Stimulated activated CD8-positive, alpha-beta memory T cell treated with anti-CD3 and anti-CD28 coated beads, Interleukin-12 subunit alpha, Interleukin-12 subunit beta, amount 100 ng/mL, for 24 hours (primary cell): ENCODE measurements at regions not wholly inside any gene's neighbourhood (a gene's known extent, or its start where the extent isn't known, plus 50 kb on each side); places are given as distances from the start of the nearest gene placed in this dataset.
"Not testable (repeated sequence)": the region's sequence is repeated elsewhere in the genome, so short reads cannot be mapped to it uniquely, and the experiment has no call there.

Source experiments
- DNase-seq: peaks from one replicate; pipeline ENCODE4 v3.0.0-alpha.2; 2020; ENCODE audit errors: extremely low read depth

DNA sequence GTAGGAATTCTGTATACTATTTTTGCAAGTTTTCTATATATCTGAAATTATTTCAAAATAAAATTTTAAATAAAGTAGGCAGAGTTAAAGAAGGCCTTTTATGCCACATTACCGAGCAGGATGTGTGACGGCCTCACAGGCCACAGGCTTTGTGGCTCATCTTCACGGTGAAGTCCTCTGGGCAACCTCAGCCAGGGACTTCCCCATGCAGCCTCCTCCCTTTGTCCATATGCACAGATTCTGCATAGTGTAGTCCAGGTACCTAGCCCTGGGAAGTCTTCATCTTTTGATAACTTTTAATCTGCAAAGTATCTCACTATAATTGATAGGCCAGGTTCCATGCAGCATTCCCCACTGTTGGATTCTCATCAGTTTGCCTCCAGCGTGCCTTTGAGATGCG lies 62.8 kb downstream of the ARHGAP11B start:
- DNase-seq = not testable (repeated sequence)

DNA sequence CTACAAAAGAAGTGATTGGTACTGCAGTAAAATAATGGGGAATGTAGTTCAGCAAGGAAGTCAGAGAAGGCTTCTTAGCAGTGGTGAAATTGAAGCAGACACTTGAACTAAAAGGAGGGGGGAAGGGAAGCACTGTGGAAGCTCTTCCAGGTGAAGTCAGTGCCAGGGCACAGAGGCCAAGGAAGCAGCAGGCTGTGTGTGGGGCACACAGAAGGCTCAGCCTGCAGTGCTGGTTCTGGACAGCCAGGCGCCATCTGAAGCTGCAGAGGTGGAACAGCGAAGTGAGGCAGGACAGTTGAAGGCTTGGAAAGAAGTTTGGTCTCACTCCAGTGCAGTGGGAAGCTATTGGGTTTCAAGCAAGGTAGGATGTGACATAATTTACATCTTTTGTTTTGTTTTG lies 64.2 kb downstream of the ARHGAP11B start:
- not testable (repeated sequence) for DNase-seq

- DNase-seq = not testable (repeated sequence)
Observed at GRCh38 chr15:30695811-30696210, 69.9 kb downstream of the ARHGAP11B start.

DNA sequence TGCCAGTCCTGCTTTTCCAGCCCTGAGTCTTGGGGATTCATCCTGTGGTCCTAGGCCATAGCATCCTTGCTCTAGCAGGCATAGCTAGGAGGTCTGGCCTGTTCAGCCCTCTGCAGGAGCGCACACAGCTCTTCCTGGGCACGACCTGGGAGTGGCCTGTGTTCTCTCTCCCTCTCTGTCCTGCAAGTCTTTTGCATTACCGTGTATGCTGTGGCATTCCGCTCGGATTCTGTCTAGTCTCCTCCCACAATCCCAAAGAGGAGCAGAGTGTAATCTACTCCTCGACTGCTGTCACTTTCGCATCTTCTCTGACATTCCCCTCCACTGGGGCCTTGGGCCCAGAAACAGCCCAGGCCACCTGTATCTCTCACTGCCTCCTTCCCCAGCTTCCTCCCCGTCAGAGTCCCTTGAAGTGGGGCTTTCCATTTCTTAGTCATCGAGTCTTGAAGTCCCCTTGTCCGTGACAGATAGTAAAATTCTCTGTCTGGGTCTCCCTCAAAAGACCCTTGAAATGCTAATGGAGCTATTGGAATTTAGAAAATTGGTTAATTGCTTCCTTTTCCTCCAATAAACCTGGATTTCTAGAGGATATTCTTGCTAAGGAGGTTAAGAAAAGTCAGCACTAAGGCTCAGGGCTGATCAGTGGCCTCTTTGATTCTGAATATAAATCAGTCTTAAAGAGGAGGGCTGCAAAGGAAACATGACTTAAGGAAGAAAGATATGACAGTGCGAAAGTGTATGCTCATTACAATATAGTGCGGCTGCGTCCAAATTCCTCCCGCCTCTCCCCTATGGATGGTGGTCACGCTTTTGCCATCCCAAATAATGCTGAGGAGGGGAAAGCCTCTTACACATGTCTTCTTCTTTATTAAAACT lies 70.7 kb downstream of the ARHGAP11B start:
- not testable (repeated sequence) for DNase-seq

- DNase-seq = not testable (repeated sequence)
Observed at GRCh38 chr15:30697315-30697685, 71.4 kb downstream of the ARHGAP11B start.

DNA sequence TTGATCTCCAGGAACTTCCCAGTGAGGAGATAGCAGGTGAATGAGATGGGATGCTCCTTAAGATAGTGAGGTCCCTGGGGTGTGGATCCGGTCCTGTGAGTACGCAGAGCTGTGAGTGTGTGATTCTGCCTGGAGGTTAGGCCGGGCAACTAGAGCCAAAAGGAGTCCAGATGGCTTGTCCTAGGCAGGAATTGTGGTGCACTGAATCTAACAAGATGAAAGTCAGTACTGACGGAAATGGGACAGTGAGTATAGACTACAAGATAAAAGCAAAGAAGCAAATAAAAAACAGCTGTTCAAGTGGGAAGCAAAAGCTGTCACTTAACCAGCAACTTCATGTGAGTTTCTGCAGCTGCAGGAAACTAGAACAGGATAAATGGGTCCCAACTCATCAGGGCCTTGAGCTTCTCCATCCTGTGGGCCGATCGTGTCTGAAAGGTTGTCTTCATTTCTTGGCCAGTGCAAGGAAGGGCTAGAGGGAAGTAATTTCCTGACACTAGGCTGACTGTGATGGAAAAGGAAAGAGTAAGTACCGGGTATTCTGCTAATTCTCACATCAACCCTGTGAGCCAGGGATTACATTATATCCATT lies 74.2 kb downstream of the ARHGAP11B start:
- DNase-seq = not testable (repeated sequence)

GRCh38 chr15:30707976-30708685 lies 82.2 kb downstream of the ARHGAP11B start:
- DNase-seq = not testable (repeated sequence)

GRCh38 chr15:30708809-30709208 lies 82.9 kb downstream of the ARHGAP11B start:
- not testable (repeated sequence) for DNase-seq

- DNase-seq = not testable (repeated sequence)
Observed at GRCh38 chr15:30718038-30718643, 92.2 kb downstream of the ARHGAP11B start.

DNA sequence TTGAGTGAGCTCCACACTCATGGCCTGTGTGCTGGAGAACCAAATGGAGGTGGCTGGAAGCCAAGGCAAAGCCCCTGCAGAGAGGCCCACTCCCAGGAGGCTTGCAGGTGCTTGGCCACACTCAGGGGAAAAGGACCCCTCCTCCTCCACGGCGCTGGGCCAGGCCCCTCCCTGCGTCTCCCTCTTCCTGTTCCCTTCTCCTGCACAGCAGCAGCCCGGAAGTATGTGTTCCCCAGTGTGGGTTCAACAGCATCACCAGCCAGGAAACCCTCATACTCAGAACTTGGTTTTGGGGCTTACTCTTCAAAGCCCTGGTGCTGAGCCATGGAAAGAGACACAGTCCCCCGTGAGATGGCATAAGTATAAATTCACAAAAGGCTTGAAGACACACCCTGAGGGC lies 93.4 kb downstream of the ARHGAP11B start:
- not testable (repeated sequence) for DNase-seq

- DNase-seq = not testable (repeated sequence)
Observed at GRCh38 chr15:30720825-30721224, 94.9 kb downstream of the ARHGAP11B start.

DNA sequence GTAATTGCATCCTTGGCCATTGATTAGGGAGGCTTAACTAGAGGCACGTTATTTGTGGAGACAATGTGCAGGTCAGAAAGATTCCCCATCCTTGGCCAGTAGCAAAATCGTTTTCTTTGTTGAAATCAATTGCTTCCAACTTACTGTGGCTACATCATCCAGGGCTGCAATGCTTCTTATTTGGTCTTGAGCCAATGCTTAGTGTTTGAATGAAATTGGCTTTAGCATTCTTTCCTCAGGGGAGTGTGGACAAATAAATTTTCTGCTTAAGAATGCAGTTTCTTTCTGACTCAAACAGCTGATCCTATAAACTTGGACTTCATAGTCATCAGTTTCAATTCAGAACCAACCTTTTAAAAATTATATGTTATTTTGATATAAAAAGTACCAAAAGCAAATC lies 95.6 kb downstream of the ARHGAP11B start:
- DNase-seq = not testable (repeated sequence)

DNA sequence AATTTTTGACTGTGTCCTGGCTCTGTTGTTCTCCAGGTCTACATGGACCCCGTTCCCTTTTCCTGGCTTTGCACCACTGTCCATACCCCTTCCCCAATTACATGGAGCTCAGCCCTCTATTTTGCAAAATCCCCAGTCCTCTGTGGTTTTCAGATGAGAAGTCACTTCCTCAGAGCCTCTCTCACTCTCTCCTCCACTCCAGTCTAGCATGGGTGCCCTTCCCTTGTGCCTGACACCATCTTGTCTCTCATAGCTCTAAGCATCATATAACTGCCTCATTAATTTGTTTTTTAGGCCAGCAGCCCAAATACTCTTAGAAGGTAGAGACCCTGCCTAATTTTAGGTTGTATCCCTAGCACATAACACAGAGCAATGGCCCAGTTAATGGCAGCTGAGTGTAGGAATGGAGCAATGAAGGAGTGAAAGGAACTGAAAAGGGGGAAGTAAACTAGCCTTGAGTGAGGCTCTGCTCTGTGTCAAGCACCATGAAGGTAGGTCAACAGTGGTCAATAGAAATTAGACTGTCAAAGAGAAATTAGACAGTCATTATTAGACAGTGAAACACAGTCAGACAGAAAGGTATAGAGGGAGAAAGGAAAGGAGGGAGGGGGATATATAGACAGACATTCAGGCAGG lies 97.7 kb downstream of the ARHGAP11B start:
- DNase-seq = not testable (repeated sequence)

- not testable (repeated sequence) for DNase-seq
Observed at GRCh38 chr15:30729880-30730590, 104.1 kb downstream of the ARHGAP11B start.

- DNase-seq = not testable (repeated sequence)
Observed at GRCh38 chr15:30730633-30731032, 104.7 kb downstream of the ARHGAP11B start.

DNA sequence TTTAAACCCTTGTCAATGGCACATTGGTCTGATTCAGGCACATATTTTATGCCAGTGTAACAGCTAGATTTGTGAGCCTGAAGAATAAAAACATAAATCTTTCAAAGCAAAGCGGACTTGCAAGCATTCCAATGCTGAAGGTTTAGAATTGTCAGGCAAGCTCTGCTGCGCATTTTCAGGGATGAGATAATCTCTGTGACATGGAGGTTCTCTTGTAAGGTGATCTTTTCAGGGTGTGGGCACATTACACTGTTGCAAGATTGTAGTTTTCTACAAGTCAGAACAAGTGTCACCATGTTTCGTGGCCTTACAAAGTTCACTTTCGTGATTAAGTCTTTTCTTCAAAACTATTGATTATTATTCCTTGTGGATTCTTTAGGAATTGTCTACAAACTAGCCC lies 106.2 kb downstream of the ARHGAP11B start:
- not testable (repeated sequence) for DNase-seq

DNA sequence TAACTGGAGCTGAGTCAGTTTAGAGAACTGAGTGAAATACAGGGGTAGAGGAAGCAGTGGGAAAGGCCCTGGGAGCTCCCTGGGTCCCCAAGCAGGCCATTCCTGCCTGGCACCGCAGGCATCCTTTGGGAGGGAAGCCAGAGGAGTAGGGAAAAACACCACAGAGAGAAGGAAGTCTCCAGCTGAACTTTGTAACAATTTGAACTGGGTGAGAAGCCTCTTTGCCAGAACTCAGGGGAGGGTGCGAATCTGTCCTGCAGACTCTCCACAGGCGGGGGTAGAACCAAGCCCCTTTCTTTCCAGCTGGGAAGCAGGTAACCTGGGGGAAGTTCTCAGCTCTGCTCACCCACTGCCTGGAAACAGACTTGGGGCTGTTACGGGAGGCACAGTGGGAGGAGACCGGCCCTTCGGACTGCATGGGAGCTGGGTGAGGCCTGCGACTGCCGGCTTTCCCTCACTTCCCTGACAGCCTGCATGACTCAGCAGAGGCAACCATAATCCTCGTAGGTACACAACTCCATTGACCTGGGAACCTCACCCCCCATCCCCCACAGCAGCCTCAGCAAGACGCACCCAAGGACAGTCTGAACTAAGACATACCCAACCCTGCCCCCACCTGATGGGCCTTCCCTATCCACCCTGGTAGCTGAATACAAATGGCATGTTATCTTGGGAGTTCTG lies 110.1 kb downstream of the ARHGAP11B start:
- not testable (repeated sequence) for DNase-seq

- DNase-seq = not testable (repeated sequence)
Observed at GRCh38 chr15:30742796-30743195, 116.9 kb downstream of the ARHGAP11B start.

DNA sequence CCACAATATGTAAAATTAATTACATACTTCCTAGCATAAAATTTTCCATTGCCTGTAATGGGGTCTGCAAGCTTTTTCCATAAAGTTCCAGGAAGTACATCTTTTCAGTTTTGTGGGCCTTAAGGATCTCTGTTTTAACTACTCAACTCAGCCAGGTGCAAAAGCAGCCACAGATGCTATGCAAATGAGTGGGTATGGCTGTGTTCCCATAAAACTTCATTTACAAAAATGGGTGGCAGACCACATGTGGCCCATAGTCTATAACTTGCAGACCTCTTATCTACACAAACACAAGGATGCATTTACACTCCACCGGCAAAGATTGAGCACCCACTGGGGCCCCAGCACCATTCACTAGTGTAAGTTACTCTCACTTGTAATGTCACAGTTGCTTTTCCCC lies 123.1 kb downstream of the ARHGAP11B start:
- DNase-seq = not testable (repeated sequence)

GRCh38 chr15:30755036-30755687 lies 129.2 kb downstream of the ARHGAP11B start:
- DNase-seq = peak; percentile 33
